ENCODE measurements at regions not wholly inside any gene's neighbourhood (a gene's known extent, or its start where the extent isn't known, plus 50 kb on each side); places are given as distances from the start of the nearest gene placed in this dataset.
"Not testable (repeated sequence)": the region's sequence is repeated elsewhere in the genome, so short reads cannot be mapped to it uniquely, and the experiment has no call there.

- TF ChIP-seq POLR2A (IDR thresholded peaks at IDR 0.05; ENCODE audit: low read length); GATA1 (IDR thresholded peaks at IDR 0.05; ENCODE audit: low read depth, low read length): not testable (repeated sequence)
These were observed 57.2 kb upstream of the USP25 start for GRCh38 chr21:15672578-15672977.

Data from erythroblast (primary cell).